ENCODE measurements at regions not wholly inside any gene's neighbourhood (a gene's known extent, or its start where the extent isn't known, plus 50 kb on each side); places are given as distances from the start of the nearest gene placed in this dataset.

GRCh38 chr18:41370740-41371139 lies 584.3 kb upstream of the PIK3C3 start:
- Histone ChIP-seq H3K4me3 (ENCODE audit: low read depth in 1 of 3, low read length in 3 of 3) (no peak overlapping the region), H3K4me1 (ENCODE audit: control insufficient read depth in 4 of 4, insufficient read depth in 4 of 4, low read length in 3 of 4) (no peaks in the 10 kb centered on the region), H3K9ac (ENCODE audit: low read depth in 1 of 2, low read length in 2 of 2) (no peak overlapping the region), H3K27ac (ENCODE audit: low read depth in 1 of 2, low read length in 2 of 2) (no peak overlapping the region), H3K9me3 (ENCODE audit: control insufficient read depth in 4 of 4, low read length in 3 of 4) (no peaks in the 10 kb centered on the region), H3K36me3 (ENCODE audit: control insufficient read depth in 4 of 4, insufficient read depth in 3 of 4, low read depth in 1 of 4, low read length in 3 of 4) (no peaks in the 10 kb centered on the region), H3K27me3 (ENCODE audit: control insufficient read depth in 4 of 4, insufficient read depth in 4 of 4, low read length in 3 of 4) (peaks cover 0 to 5% (median 0%) of the 10 kb centered on the region in 4 donors)
- no peak for DNase-seq (ENCODE audit: low spot score)
- TF ChIP-seq HNF4A (conservative IDR thresholded peaks at IDR 0.05) (no peak), YY1 (IDR thresholded peaks at IDR 0.05) (no peak), FOXA2 (IDR thresholded peaks at IDR 0.05) (no peak), EGR1 (IDR thresholded peaks at IDR 0.05; ENCODE audit: low read depth in 2 of 2) (no peak), FOXA1 (IDR thresholded peaks at IDR 0.05) (no peak), MAX (IDR thresholded peaks at IDR 0.05) (no peak), RXRA (IDR thresholded peaks at IDR 0.05) (no peak), RAD21 (IDR thresholded peaks at IDR 0.05) (no peak), NR2F2 (IDR thresholded peaks at IDR 0.05) (no peak), SP1 (IDR thresholded peaks at IDR 0.05) (no peak), CTCF (IDR thresholded peaks at IDR 0.05; ENCODE audit: low read depth, low read length, missing input control) (no peak), ATF3 (IDR thresholded peaks at IDR 0.05) (no peak), REST (IDR thresholded peaks at IDR 0.05) (no peak)
- WGBS: 38% methylated on average over 4 of the region's 4 CpGs

GRCh38 chr18:41357708-41358107 lies 597.3 kb upstream of the PIK3C3 start:
- no peak overlapping the region for H3K9ac ChIP-seq (ENCODE audit: low read depth in 1 of 2, low read length in 2 of 2)

More at GRCh38 chr18:41357708-41358107, 597.3 kb upstream of the PIK3C3 start:
- Histone ChIP-seq H3K27me3 (ENCODE audit: control insufficient read depth in 4 of 4, insufficient read depth in 4 of 4, low read length in 3 of 4) (no peaks in the 10 kb centered on the region), H3K4me1 (ENCODE audit: control insufficient read depth in 4 of 4, insufficient read depth in 4 of 4, low read length in 3 of 4) (no peaks in the 10 kb centered on the region), H3K36me3 (ENCODE audit: control insufficient read depth in 4 of 4, insufficient read depth in 3 of 4, low read depth in 1 of 4, low read length in 3 of 4) (no peaks in the 10 kb centered on the region), H3K27ac (ENCODE audit: low read depth in 1 of 2, low read length in 2 of 2) (no peak overlapping the region), H3K9me3 (ENCODE audit: control insufficient read depth in 4 of 4, low read length in 3 of 4) (peaks cover 3 to 13% (median 5%) of the 10 kb centered on the region in 4 donors), H3K4me3 (ENCODE audit: low read depth in 1 of 3, low read length in 3 of 3) (no peak overlapping the region)
- TF ChIP-seq FOXA2 (IDR thresholded peaks at IDR 0.05) (no peak), MAX (IDR thresholded peaks at IDR 0.05) (no peak), GABPA (IDR thresholded peaks at IDR 0.05 in 1 of 2, conservative IDR thresholded peaks at IDR 0.05 in 1 of 2) (no peak), NR2F2 (IDR thresholded peaks at IDR 0.05) (no peak)
- 74% methylated on average over 2 of the region's 2 CpGs for WGBS
- no peak for DNase-seq (ENCODE audit: low spot score)

Measured in liver (tissue), 8 donors.